HG02623 (cell line): ENCODE measurements at regions not wholly inside any gene's neighbourhood (a gene's known extent, or its start where the extent isn't known, plus 50 kb on each side); places are given as distances from the start of the nearest gene placed in this dataset.
"Not testable (repeated sequence)": the region's sequence is repeated elsewhere in the genome, so short reads cannot be mapped to it uniquely, and the experiment has no call there.

ENCODE experiments used
- ATAC-seq: cut with Tn5 transposase; IDR thresholded peaks from one replicate; pipeline ENCODE4 v1.9.1; 2021; ENCODE audit warnings: moderate library complexity; ENCODE audit not compliant: unreplicated experiment

DNA sequence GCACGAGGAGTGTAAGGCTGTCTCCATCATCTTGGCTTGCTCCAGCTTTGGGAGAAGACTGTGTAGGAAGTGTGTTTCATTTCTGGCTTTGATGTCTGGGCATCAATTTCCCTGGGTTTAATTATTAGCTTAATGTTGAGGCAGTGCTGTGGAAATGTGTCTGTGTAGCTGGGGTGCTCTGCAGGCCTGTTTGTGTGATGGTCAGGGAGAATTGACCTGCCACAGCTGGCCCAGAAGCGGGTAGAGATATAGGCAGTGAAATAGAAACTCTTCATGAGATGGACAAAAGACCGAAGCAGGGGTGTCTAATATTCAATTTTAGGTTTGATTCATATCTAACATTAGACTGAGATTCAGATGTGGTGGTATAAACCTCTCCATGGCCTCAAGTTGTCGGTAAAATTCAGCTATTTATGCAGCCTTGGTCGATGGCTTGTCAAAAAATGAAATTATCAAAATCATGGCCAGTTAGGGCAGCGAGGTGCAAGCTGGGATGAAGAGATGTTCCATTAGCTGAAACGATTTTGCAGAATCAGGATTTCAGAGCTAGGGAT is 95.3 kb upstream of the SNX9 start:
- ATAC-seq = no peak

DNA sequence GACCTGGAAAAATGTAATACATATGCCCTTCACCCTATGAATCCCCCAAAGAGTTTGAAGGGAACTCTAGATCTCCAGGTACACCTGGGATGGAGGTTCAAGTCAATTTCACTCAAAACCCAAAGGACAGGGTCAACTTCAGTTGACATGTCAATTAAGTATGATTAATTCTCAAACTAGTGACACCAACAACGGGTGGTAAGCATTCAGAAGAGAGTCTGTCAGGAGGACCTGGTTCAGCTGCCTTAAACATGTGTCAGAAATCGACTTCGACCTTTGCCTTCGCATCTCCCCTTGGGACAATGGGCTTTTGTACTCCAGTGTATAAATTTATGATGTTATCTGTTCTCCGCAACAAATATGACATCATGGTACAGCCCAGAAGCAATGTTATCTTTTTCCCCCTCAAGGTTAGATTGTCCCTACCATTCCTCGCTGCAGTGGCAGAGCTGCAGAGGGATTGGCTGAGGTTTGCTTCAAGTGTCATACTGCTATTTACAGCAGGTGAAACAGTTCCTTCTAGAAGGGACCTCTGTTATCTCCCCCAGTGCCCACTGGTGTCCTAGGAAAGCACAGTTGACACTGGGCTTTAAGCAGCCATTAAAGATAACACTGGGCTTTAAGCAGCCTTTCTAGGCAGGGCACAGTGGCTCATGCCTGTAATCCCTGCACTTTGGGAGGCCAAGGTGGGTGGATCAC is 94.7 kb upstream of the SNX9 start:
- no peak for ATAC-seq

DNA sequence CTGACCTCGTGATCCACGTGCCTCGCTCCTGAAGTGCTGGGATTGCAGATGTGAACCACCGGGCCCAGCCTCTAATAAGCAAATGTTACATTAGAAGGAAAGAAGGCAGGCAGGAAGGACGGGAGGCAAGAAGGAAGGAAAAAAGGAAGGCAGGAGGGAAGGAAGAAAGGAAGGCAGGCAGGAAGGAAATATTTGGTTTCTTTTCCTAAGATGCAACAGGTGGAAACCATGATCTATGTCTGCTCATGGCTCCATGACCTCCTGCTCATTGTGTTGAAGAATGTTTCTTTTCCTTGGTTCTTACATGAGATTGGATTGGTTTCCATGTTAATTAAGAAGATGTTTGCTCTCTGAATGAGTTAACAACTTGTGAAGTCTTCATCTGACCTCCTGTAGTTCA is 91.8 kb upstream of the SNX9 start:
- no peak for ATAC-seq

DNA sequence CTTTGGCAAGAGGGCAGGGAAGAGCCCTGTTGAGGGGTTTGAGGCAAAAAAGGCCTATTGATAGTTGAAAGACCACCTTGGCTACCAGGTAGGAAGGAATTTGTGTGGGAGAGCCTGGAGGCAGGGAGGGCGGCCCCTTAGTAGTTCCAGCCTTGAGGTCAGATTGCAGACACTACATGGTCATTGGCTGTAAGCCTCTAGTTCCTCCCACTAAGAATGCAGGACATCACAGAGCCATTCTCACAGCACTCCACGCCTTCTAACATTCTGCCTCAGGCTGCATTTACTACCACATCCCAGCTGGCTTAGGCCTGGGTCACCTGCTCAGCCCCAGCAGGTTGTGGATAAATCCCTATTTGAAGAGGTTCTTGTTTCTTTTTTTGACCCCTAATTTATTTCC is 91.0 kb upstream of the SNX9 start:
- no peak for ATAC-seq

DNA sequence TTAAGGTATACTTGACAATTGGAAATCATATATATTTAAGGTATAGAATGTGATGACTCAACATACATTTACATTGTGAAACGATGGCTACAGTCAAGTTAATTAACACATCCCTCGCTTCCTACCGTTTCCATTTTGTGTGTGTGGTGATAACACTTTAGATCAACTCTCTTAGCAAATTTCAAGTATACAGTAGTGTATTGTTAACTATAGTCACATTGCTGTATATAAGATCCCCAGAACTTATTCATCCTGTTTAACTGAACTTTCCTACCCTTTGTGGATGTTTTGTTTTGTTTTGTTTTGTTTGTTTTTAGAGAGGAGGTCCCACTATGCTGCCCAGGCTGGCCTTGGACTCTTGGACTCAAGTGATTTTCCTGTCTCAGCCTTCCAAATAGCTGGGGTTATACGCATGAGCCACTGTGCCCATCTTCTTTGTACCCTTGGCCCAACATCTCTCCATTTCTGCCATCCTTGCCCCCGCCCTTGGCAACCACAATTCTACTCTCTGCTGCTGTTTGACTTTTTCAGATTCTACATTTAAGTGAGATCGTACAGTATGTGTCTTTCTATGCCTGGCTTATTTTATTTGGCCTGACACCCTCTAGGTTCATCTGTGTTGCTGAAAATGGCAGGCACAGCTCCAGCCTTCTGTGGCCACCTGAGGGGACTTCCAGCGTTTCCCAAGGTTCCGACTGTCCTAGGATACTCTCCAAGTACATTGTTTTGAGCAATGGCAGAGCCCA is 90.5 kb upstream of the SNX9 start:
- ATAC-seq = no peak

DNA sequence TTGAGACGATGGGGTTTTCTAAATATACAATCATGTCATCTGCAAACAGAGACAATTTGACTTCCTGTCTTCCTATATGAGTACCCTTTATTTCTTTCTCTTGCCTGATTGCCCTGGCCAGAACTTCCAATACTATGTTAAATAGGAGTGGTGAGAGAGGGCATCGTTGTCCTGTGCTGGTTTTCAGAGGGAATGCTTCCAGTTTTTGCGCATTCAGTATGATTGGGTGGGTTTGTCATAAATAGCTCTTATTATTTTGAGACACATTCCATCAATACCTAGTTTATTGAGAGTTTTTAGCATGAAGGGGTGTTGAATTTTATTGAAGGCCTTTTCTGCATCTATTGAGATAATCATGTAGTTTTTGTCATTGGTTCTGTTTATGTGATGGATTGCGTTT is 86.5 kb upstream of the SNX9 start:
- not testable (repeated sequence) for ATAC-seq

DNA sequence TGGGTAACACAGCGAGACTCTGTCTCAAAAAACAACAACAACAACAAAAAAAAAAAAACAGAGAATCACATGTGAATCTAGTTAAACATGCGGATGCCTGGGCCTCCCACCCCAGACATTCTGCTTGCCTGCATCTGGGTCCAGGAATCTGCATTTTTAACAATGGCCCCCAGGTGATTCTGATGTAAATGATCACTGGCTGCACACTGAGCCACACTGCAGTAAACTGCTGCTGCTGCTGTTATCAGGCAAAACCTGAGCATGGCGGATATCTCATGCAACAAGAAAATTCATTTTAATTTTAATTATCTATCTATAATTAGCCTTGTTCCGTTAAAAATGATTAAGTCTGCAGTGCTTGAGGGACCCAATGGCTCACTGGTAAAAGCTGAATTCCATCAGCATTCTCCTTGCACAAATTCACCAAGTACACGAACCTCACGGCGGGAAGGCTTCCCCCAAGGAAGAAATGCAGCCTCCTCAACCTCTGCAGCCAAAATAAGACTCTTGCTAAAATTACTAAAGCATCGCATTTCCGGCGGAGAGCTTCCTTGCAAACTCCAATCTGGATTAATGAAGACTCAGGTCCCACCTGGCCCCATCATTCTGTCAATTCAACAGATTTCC is 81.6 kb upstream of the SNX9 start:
- ATAC-seq = no peak

DNA sequence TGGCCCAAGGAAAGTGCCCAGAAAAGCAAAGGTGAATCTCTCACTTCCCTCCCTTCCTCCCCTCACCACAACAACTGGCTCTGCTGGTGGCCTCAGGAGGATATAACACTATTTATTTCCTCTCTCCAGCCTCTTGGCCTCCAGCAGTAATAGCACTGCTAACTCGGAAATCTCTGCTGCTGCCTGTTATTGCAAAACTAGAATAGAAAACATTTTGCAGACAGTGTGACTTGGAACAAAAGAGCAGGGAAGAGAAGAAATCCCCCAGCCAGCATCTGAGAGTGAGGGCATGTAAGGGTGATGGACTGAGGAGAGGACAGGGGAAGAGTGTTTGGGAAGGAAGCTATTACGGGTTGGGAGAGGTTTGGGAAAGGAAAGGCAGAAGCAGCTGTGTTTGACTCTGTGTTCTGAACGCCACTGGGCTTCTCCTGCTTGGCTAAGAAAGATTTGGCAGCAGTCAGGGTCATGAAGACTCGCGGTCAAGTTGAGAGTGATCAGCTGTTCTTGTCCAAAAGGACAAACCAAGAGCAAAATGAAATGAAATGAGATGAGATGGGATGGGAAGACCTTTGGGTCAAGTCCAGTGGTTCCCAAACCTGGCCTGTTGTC is 81.0 kb upstream of the SNX9 start:
- ATAC-seq = no peak

DNA sequence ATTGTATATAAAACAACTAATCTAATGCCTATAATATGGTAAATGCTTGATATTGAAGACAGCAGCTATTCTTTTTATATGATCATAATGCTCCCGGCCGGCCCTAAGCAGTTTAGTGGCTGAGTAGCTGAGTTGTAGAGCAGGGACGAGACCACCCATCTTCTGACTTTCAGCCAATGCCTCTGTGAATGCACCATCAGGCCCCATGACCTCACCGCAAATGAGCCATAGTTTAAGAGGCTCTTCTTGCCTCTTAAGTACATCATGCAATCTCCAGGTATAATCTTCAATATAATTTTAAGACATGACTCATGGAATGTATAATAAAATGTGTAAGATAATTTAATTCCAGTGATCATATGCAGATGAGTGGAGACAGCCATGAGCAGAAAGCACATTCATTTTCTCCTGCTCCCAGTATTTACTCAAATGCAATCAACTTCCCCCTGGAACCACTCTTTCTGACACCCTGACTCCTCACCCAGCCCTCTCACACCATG is 78.9 kb upstream of the SNX9 start:
- ATAC-seq = no peak

DNA sequence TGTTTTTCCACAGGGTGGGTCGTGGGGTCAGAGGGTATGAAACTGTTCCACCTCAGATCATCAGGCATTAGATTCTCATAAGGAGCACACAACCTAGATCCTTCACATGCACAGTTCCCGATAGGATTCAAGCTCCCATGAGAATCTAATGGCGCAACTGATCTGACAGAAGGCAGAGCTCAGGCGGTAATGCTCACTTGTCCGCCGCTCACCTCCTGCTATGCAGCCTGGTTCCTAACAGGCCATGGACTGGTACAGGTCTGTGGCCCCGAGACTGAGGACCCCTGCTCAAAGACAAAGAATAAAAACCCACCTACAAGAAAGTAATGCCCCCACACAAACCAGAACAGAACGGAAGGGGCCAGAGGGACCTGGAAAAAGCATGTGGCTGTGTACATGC is 76.1 kb upstream of the SNX9 start:
- no peak for ATAC-seq

DNA sequence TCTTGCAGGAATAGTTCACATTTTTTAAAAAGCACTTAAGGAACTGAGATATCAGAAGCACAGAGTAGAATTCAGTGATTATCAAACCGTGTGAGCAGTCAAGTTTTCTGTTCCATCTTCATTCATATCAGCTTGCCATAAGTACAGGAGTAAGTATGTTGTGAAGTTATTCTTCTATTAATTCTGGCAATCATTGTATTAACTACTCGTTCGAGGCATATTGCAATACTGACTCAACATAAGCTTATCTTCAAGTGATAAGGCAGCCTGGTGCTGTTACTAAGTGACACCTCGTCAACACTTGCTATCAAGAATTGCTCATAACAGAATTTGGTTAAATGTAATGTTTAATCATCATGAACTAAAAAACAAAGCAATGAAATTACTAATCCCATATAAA is 75.7 kb upstream of the SNX9 start:
- ATAC-seq = no peak

DNA sequence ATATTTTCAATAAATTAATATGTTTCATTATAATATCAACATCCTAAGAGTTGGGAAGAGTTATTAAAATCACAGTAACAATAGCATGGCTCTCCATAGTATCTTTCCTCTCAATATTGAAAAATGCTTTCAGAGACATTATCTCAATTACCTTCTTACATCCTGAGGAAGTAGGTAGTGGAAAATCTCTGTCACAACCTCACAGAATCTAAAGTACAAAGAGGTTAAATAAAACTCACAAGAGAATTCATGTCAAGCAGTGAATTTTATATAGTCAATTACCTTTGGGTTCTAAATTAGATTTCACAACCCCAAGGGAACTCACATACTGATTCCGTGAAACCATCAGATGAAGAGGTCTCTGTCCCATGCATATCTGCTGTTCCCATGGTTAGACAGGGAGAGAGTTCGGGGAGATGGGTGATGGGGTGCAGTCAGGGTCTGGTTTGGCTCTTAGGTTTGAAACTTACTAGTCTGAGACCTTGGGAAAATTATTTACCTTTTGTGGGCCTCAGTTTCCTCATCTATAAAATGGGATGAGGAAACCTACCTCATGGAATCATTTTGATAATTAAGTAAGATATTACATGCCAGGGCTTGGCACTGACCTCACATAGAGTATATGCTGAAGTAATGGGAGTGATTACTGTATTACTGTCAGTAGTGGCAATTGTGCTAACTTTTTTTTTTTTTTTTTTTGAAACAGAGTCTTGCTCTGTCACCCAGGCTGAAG is 74.0 kb upstream of the SNX9 start:
- ATAC-seq = no peak

DNA sequence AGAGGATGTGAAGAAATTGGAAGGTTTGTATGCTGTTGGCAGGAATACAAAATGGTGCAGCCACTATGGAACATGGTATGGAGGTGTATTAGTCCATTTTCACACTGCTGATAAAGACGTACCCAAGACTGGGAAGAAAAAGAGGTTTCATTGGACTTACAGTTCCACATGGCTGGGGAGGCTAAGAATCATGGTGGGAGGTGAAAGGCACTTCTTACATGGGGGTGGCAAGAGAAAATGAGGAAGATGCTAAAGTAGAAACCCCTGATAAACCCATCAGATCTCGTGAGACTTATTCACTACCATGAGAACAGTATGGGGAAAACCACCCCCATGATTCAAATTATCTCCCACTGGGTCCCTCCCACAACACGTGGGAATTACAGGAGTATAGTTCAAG is 72.1 kb upstream of the SNX9 start:
- not testable (repeated sequence) for ATAC-seq

DNA sequence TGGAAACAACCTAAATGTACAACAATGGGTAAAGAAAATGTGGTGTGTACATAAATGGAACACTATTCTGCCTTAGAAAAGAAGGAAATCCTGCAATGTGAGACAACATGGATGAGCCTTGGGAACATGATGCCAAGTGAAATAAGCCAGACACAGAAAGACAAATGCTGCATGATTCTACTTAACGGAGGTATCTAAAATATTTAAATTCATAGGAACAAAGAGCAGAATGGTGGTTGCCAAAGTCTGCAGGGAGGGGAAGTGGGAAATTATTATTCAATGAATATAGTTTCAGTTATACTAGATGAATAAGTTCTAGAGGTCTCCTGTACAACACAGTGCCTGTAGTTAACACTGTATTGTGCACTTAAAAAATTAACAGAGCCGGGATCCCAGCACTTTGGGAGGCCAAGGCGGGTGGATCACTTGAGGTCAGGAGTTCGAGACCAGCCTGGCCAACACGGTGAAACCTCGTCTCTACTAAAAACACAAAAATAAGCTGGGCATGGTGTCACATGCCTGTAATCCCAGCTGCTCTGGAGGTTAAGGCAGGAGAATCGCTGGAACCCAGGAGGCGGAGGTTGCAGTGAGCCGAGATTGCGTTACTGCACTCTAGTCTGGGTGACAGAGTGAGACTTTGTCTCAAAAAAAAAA is 71.4 kb upstream of the SNX9 start:
- no peak for ATAC-seq

DNA sequence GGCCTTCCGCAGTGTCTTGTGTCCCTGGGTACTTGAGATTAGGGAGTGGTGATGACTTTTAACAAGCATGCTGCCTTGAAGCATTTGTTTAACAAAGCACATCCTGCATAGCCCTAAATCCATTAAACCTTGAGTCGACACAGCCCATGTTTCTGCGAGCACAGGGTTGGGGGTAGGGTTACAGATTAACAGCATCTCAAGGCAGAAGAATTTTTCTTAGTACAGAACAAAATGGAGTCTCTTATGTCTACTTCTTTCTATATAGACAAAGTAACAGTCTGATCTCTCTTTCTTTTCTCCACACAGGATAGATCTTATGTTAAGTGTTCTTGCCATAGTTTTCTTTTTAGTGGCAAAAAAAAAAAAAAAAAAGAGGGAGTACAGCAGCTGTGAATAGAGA is 70.2 kb upstream of the SNX9 start:
- ATAC-seq = not testable (repeated sequence)

DNA sequence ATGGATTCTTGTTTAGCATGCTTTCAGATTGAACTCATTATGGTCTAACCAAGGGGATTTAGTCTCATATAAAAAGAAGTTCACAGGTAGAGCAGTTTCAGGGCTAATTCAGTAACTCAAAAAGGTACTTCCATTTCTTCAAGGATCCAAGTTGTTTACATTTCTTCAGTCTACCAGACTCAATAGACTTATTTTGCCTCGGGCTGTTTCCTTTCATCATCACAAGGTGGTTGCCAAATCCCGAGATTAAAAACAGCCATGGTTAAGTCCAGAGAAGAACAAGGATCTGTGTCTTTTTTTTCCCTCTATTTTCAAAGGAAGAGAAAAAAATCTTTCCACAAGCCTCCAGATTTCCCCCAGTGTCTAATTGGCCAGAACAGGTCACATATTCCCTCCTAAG is 69.8 kb upstream of the SNX9 start:
- ATAC-seq = no peak

DNA sequence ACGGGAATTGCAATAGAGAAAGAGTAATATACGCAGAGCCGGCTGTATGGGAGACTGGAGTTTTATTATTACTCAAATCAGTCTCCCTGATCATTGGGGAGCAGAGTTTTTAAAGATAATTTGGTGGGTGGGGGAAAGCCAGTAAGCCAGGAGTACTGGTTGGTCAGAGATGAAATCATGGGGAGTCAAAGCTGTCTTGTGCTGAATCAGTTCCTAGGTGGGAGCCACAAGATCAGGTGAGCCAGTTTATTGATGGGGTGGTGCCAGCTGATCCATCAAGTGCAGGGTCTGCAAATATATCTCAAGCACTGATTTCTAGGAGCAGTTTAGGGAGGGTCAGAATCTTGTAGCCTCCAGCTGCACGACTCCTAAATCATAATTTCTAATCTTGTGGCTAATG is 69.2 kb upstream of the SNX9 start:
- not testable (repeated sequence) for ATAC-seq

DNA sequence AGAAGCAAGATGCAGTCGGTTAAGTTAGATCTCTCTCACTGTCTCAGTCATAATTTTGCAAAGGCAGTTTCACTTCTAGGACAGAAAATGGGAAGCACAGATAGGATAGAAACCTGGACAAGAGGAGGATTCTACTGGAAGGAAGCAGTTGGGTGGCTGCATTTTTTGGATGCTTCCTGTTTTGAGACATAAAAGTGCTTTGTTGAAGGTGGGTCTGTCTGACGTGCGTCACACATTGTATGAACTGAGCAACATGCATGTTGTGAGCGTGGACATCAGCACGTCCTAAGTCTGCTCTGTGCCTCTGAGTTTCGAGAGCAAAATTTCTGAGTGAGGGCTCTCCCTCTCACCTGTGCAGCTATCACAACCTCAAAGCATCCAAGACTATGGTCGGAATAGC is 68.7 kb upstream of the SNX9 start:
- no peak for ATAC-seq

DNA sequence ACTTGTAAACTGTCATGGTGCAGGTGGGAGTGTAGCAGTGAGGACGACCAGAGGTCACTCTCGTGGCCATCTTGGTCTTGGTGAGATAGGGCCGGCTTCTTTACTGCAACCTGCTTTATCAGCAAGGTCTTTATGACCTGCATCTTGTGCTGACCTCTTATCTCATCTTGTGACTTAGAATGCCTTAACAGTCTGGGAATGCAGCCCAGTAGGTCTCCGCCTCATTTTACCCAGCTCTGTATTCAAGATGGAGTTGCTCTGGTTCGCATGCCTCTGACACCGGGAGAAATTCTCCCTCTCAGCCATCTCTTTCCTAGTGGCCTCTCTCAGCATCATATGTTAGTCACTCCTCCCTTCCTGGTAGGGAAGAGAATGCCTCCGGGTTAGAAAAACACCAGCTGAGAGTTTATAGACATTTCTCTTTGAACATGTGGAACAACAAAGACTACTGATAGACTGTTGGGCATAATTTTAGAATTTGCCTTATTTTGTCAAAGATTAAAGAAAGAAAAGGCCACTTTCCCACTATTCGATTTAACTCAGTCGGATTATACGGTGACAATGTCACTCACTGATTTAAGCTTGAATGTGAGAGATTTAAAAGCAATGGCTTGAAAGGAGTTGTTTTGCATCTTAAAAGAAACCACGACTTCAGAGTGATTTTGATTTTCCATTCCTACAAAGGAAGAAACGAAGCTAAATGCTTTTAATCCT is 67.9 kb upstream of the SNX9 start:
- ATAC-seq = no peak
